Liver (tissue), 8 donors: ENCODE measurements at regions not wholly inside any gene's neighbourhood (a gene's known extent, or its start where the extent isn't known, plus 50 kb on each side); places are given as distances from the start of the nearest gene placed in this dataset.
A peak's percentile ranks its signal among the peaks of the same experiment; 100 is the strongest.

Experiments used
- DNase-seq: peaks from one replicate; pipeline ENCODE4 v3.0.0-alpha.2; 2017; ENCODE audit warnings: low spot score
- H3K27ac ChIP-seq, 2 donors: one replicate each; pipeline ENCODE4 v1.7.0; 2013; ENCODE audit warnings: inconsistent platforms in 2 of 2, low read length in 2 of 2, control low read depth in 1 of 2, low read depth in 1 of 2, mild to moderate bottlenecking in 1 of 2
- H3K27me3 ChIP-seq, 4 donors: one replicate each; pipeline versions ENCODE4 v1.6.1 to v1.7.0; 2013; ENCODE audit warnings: low read length in 3 of 4, inconsistent platforms in 1 of 4, mild to moderate bottlenecking in 1 of 4, moderate library complexity in 1 of 4; ENCODE audit not compliant: control insufficient read depth in 4 of 4, insufficient read depth in 4 of 4
- H3K36me3 ChIP-seq, 4 donors: one replicate each; pipeline versions ENCODE4 v1.6.1 to v1.7.0; 2013; ENCODE audit warnings: low read length in 3 of 4, mild to moderate bottlenecking in 3 of 4, low read depth in 1 of 4, moderate library complexity in 1 of 4; ENCODE audit not compliant: control insufficient read depth in 4 of 4, insufficient read depth in 3 of 4
- H3K4me1 ChIP-seq, 4 donors: one replicate each; pipeline versions ENCODE4 v1.6.1 to v1.7.0; 2013; ENCODE audit warnings: low read length in 3 of 4, mild to moderate bottlenecking in 3 of 4, moderate library complexity in 1 of 4; ENCODE audit not compliant: control insufficient read depth in 4 of 4, insufficient read depth in 4 of 4
- H3K4me3 ChIP-seq, 3 donors: one replicate each; pipeline versions ENCODE4 v1.6.1 to v1.7.0; 2013; ENCODE audit warnings: low read length in 3 of 3, control low read depth in 1 of 3, low read depth in 1 of 3, mild to moderate bottlenecking in 1 of 3
- H3K9ac ChIP-seq, 2 donors: one replicate each; pipeline ENCODE4 v1.7.0; 2013; ENCODE audit warnings: low read length in 2 of 2, mild to moderate bottlenecking in 2 of 2, moderate library complexity in 2 of 2, control low read depth in 1 of 2, low read depth in 1 of 2
- H3K9me3 ChIP-seq, 4 donors: one replicate each; pipeline versions ENCODE4 v1.6.1 to v1.7.0; 2013; ENCODE audit warnings: low read length in 3 of 4; ENCODE audit not compliant: control insufficient read depth in 4 of 4
- EGR1 ChIP-seq, 2 donors: IDR thresholded peaks; 2 replicates each; pipeline ENCODE4 v1.6.1; 2016 to 2018; ENCODE audit warnings: antibody characterized with exemption in 2 of 2, low read depth in 2 of 2
- FOXA1 ChIP-seq: IDR thresholded peaks from 2 replicates; pipeline ENCODE4 v1.6.1; 2016; ENCODE audit warnings: antibody characterized with exemption
- FOXA2 ChIP-seq: IDR thresholded peaks from 2 replicates; pipeline ENCODE4 v1.6.1; 2016; ENCODE audit warnings: antibody characterized with exemption
- GABPA ChIP-seq, 2 donors: IDR thresholded peaks in 1 of 2; conservative IDR thresholded peaks in 1 of 2; 2 replicates each; pipeline ENCODE4 v1.6.1; 2016; ENCODE audit warnings: antibody characterized with exemption in 2 of 2, mild to moderate bottlenecking in 1 of 2, moderate library complexity in 1 of 2
- HNF4A ChIP-seq, 2 donors: conservative IDR thresholded peaks; 2 replicates each; pipeline ENCODE4 v1.6.1; 2016; ENCODE audit warnings: antibody characterized with exemption in 2 of 2, mild to moderate bottlenecking in 2 of 2
- HNF4G ChIP-seq: IDR thresholded peaks from 2 replicates; pipeline ENCODE4 v1.6.1; 2016; ENCODE audit warnings: antibody characterized with exemption
- NR2F2 ChIP-seq: IDR thresholded peaks from 2 replicates; pipeline ENCODE4 v1.6.1; 2016; ENCODE audit warnings: antibody characterized with exemption
- RAD21 ChIP-seq, 2 donors: IDR thresholded peaks; 2 replicates each; pipeline ENCODE4 v1.6.1; 2016; ENCODE audit warnings: antibody characterized with exemption in 2 of 2, mild to moderate bottlenecking in 2 of 2
- RXRA ChIP-seq, 2 donors: IDR thresholded peaks; 2 replicates each; pipeline ENCODE4 v1.6.1; 2017 to 2018; ENCODE audit warnings: antibody characterized with exemption in 2 of 2, mild to moderate bottlenecking in 1 of 2
- SP1 ChIP-seq: IDR thresholded peaks from 2 replicates; pipeline ENCODE4 v1.6.1; 2018; ENCODE audit warnings: antibody characterized with exemption, mild to moderate bottlenecking
- TAF1 ChIP-seq: conservative IDR thresholded peaks from 2 replicates; pipeline ENCODE4 v1.6.1; 2016; ENCODE audit warnings: antibody characterized with exemption, mild to moderate bottlenecking
- YY1 ChIP-seq: IDR thresholded peaks from 2 replicates; pipeline ENCODE4 v1.6.1; 2016; ENCODE audit warnings: antibody characterized with exemption, mild to moderate bottlenecking
- WGBS: extraction: QIAGEN DNeasy Blood & Tissue Kit; methylation state at CpG from one replicate; pipeline ENCODE4 v1.1.7; 2013; 5-methylcytosine and 5-hydroxymethylcytosine counted together
- TF ChIP-seq, protein P1 (sequence below): IDR thresholded peaks from 2 replicates; pipeline ENCODE4 v1.6.1; 2016; ENCODE audit warnings: antibody characterized with exemption
- TF ChIP-seq, protein P2 (sequence below): fragments of 150-350 bp; IDR thresholded peaks from 2 replicates; pipeline ENCODE4 v1.5.1; 2017; ENCODE audit warnings: improper control_type of control experiment, low read depth, low read length; ENCODE audit not compliant: missing input control
- TF ChIP-seq, protein P3 (sequence below): IDR thresholded peaks from 2 replicates; pipeline ENCODE4 v1.6.1; 2016; ENCODE audit warnings: antibody characterized with exemption
- TF ChIP-seq, protein P4 (sequence below): IDR thresholded peaks from 2 replicates; pipeline ENCODE4 v1.6.1; 2016; ENCODE audit warnings: antibody characterized with exemption, mild to moderate bottlenecking
- TF ChIP-seq, protein P5 (sequence below): IDR thresholded peaks from 2 replicates; pipeline ENCODE4 v1.6.1; 2016; ENCODE audit warnings: antibody characterized with exemption
- donor health status: healthy.
- donor health status: healthy.
- donor health status: healthy.
- donor health status: healthy.
- donor health status: healthy.

DNA sequence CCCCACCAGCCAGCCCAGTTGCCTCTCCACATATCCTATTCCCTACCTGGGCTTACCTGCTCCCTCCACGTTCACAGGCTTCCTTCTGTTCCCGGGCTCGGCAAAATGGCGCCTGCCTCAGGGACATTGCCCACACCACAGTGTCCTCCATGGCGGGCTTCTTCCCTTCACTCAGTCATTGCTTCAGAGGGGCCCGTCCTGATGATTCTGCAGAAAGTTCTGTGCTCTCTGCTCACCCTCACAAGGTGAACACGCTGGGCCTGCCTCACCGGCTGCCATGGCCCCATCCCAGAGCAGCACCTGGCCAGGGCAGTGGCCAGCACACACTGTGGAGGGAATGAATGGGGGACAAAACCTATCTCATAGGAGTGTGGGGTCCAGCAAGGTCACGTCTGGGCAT is 313.0 kb downstream of the GADD45G start:
- DNase-seq, result no peak
- H3K27me3 ChIP-seq, result no peaks in the 10 kb centered on the region
- no peaks in the 10 kb centered on the region for H3K36me3 ChIP-seq
- H3K4me1 ChIP-seq, result peaks cover 0 to 3% (median 1%) of the 10 kb centered on the region in 4 donors
- no peak overlapping the region for H3K4me3 ChIP-seq
- H3K9ac ChIP-seq, result no peak overlapping the region
- no peak overlapping the region for H3K27ac ChIP-seq
- TF ChIP-seq FOXA2, result no peak
- TF ChIP-seq, protein P1, sequence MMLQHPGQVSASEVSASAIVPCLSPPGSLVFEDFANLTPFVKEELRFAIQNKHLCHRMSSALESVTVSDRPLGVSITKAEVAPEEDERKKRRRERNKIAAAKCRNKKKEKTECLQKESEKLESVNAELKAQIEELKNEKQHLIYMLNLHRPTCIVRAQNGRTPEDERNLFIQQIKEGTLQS, result no peak
- 98% methylated on average over 9 of the region's 9 CpGs for WGBS
- no peaks in the 10 kb centered on the region for H3K9me3 ChIP-seq

DNA sequence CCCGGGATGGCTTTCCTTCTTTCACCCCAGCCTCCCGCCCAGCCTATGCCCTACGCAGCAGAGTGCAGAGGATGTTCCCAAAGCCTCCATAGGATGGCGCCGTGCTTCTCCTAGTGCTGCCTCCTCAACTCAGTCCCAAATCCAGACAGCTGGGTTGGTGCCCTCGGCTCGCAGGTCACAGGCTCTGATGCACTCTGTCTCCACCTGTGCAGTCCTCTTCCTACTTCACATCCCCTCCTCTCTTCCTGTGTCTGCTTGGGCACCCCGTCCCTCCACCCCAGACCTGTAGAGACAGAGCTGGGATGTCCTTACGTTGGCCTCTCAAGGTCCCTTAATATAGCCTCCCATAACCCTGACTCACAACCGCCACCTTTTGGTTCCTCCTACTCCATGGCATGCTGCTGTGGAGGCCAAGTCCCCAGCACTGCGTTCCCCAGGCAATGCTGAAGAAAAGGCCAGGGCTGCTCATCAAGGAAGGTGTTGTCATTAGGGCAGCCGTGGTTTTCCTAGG is 314.4 kb downstream of the GADD45G start:
- Histone ChIP-seq H3K9me3 (no peaks in the 10 kb centered on the region), H3K36me3 (no peaks in the 10 kb centered on the region), H3K27me3 (no peaks in the 10 kb centered on the region), H3K9ac (no peak overlapping the region), H3K4me1 (peaks cover 3 to 12% (median 9%) of the 10 kb centered on the region in 4 donors), H3K4me3 (no peak overlapping the region), H3K27ac (no peak overlapping the region)
- DNase-seq, result peak; percentile 43
- TF ChIP-seq GABPA (IDR thresholded peaks at IDR 0.05 in 1 of 2, conservative IDR thresholded peaks at IDR 0.05 in 1 of 2) (no peak), HNF4A (conservative IDR thresholded peaks at IDR 0.05) (peak in 1 of 2 donors; percentile 26), HNF4G (no peak), RAD21 (IDR thresholded peaks at IDR 0.05) (peak; percentile 89 to 92), RXRA (IDR thresholded peaks at IDR 0.05) (peak; percentile 52 to 83), FOXA2 (no peak)
- TF ChIP-seq, protein P2, sequence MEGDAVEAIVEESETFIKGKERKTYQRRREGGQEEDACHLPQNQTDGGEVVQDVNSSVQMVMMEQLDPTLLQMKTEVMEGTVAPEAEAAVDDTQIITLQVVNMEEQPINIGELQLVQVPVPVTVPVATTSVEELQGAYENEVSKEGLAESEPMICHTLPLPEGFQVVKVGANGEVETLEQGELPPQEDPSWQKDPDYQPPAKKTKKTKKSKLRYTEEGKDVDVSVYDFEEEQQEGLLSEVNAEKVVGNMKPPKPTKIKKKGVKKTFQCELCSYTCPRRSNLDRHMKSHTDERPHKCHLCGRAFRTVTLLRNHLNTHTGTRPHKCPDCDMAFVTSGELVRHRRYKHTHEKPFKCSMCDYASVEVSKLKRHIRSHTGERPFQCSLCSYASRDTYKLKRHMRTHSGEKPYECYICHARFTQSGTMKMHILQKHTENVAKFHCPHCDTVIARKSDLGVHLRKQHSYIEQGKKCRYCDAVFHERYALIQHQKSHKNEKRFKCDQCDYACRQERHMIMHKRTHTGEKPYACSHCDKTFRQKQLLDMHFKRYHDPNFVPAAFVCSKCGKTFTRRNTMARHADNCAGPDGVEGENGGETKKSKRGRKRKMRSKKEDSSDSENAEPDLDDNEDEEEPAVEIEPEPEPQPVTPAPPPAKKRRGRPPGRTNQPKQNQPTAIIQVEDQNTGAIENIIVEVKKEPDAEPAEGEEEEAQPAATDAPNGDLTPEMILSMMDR, result peak; percentile 55
- 59% methylated on average over 12 of the region's 12 CpGs for WGBS

DNA sequence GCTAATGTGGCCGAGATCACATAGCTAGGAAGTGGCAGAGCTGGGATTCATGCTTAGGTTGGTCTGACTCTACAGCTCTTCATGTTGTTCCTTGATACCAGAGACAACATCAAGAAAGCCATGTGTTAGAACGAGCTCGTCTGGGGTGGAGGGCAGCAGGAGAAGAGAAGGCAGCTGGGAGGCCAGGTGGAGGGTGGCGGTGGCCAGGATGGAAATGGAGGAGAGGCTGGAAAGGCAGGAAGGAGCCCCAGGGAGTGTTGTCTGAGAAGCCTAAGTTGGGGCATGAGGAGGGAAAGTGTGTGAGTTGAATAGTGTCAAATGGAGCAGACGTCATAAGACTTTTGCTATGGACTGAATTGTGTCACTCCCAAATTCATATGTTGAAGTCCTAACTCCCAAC is 315.3 kb downstream of the GADD45G start:
- Histone ChIP-seq H3K27ac (no peak overlapping the region), H3K9me3 (no peaks in the 10 kb centered on the region), H3K9ac (no peak overlapping the region), H3K27me3 (no peaks in the 10 kb centered on the region), H3K36me3 (no peaks in the 10 kb centered on the region), H3K4me1 (peaks cover 6 to 18% (median 14%) of the 10 kb centered on the region in 4 donors), H3K4me3 (no peak overlapping the region)
- 95% methylated on average over 5 of the region's 5 CpGs for WGBS
- TF ChIP-seq FOXA1 (no peak), HNF4G (no peak), GABPA (IDR thresholded peaks at IDR 0.05 in 1 of 2, conservative IDR thresholded peaks at IDR 0.05 in 1 of 2) (no peak), RAD21 (IDR thresholded peaks at IDR 0.05) (no peak), EGR1 (IDR thresholded peaks at IDR 0.05; ENCODE audit: low read depth in 2 of 2) (no peak), NR2F2 (no peak), RXRA (IDR thresholded peaks at IDR 0.05) (no peak), YY1 (no peak), SP1 (no peak), FOXA2 (no peak), HNF4A (conservative IDR thresholded peaks at IDR 0.05) (no peak), TAF1 (no peak)
- TF ChIP-seq, protein P3, sequence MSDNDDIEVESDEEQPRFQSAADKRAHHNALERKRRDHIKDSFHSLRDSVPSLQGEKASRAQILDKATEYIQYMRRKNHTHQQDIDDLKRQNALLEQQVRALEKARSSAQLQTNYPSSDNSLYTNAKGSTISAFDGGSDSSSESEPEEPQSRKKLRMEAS, result no peak
- TF ChIP-seq, protein P4, sequence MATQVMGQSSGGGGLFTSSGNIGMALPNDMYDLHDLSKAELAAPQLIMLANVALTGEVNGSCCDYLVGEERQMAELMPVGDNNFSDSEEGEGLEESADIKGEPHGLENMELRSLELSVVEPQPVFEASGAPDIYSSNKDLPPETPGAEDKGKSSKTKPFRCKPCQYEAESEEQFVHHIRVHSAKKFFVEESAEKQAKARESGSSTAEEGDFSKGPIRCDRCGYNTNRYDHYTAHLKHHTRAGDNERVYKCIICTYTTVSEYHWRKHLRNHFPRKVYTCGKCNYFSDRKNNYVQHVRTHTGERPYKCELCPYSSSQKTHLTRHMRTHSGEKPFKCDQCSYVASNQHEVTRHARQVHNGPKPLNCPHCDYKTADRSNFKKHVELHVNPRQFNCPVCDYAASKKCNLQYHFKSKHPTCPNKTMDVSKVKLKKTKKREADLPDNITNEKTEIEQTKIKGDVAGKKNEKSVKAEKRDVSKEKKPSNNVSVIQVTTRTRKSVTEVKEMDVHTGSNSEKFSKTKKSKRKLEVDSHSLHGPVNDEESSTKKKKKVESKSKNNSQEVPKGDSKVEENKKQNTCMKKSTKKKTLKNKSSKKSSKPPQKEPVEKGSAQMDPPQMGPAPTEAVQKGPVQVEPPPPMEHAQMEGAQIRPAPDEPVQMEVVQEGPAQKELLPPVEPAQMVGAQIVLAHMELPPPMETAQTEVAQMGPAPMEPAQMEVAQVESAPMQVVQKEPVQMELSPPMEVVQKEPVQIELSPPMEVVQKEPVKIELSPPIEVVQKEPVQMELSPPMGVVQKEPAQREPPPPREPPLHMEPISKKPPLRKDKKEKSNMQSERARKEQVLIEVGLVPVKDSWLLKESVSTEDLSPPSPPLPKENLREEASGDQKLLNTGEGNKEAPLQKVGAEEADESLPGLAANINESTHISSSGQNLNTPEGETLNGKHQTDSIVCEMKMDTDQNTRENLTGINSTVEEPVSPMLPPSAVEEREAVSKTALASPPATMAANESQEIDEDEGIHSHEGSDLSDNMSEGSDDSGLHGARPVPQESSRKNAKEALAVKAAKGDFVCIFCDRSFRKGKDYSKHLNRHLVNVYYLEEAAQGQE, result no peak
- TF ChIP-seq, protein P5, sequence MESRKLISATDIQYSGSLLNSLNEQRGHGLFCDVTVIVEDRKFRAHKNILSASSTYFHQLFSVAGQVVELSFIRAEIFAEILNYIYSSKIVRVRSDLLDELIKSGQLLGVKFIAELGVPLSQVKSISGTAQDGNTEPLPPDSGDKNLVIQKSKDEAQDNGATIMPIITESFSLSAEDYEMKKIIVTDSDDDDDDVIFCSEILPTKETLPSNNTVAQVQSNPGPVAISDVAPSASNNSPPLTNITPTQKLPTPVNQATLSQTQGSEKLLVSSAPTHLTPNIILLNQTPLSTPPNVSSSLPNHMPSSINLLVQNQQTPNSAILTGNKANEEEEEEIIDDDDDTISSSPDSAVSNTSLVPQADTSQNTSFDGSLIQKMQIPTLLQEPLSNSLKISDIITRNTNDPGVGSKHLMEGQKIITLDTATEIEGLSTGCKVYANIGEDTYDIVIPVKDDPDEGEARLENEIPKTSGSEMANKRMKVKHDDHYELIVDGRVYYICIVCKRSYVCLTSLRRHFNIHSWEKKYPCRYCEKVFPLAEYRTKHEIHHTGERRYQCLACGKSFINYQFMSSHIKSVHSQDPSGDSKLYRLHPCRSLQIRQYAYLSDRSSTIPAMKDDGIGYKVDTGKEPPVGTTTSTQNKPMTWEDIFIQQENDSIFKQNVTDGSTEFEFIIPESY, result no peak
- TF ChIP-seq, protein P2, result no peak
- TF ChIP-seq, protein P1, result no peak
- no peak for DNase-seq
